T-helper 17 cell (primary cell): ENCODE measurements at regions not wholly inside any gene's neighbourhood (a gene's known extent, or its start where the extent isn't known, plus 50 kb on each side); places are given as distances from the start of the nearest gene placed in this dataset.

Source experiments
- ATAC-seq: fragments of 150-1000 bp; cut with Tn5 transposase; 2 replicates; pipeline ENCODE4 v1.10.0; 2021; ENCODE audit warnings: mild to moderate bottlenecking, moderate library complexity
- DNase-seq, 3 donors: peaks; one replicate each; pipeline versions ENCODE4 v3.0.0 to v3.0.0-alpha.2; 2020 to 2021
- H3K9me3 ChIP-seq: one replicate; pipeline ENCODE4 v1.7.0; 2013; ENCODE audit warnings: low read length, mild to moderate bottlenecking; ENCODE audit not compliant: control insufficient read depth, poor library complexity, severe bottlenecking
- H3K27ac Mint-ChIP-seq: one replicate; pipeline ENCODE4 v1.8.0; 2022; ENCODE audit warnings: mild to moderate bottlenecking, moderate library complexity, mixed read lengths
- H3K27me3 Mint-ChIP-seq: one replicate; pipeline ENCODE4 v1.8.0; 2022; ENCODE audit warnings: mixed read lengths
- H3K36me3 Mint-ChIP-seq: one replicate; pipeline ENCODE4 v1.8.0; 2022; ENCODE audit warnings: low read depth, mixed read lengths
- H3K4me1 Mint-ChIP-seq: one replicate; pipeline ENCODE4 v1.8.0; 2022; ENCODE audit warnings: mild to moderate bottlenecking, mixed read lengths
- H3K4me3 Mint-ChIP-seq: one replicate; pipeline ENCODE4 v1.8.0; 2022; ENCODE audit warnings: mild to moderate bottlenecking, moderate library complexity, mixed read lengths

- Mint-ChIP-seq H3K36me3 (peaks cover 3% of the 10 kb centered on the region), H3K4me3 (no peak overlapping the region), H3K27ac (no peak overlapping the region), H3K27me3 (peaks cover 49% of the 10 kb centered on the region), H3K4me1 (no peaks in the 10 kb centered on the region)
- no peaks in the 10 kb centered on the region for H3K9me3 ChIP-seq
- DNase-seq (no peak), ATAC-seq (no peak)
Observed at GRCh38 chr7:131909151-131909768, 352.8 kb upstream of the PODXL start.

- H3K36me3 Mint-ChIP-seq = peaks cover 3% of the 10 kb centered on the region
- H3K27me3 Mint-ChIP-seq = peaks cover 49% of the 10 kb centered on the region
- H3K27ac Mint-ChIP-seq = no peak overlapping the region
- no peaks in the 10 kb centered on the region for H3K4me1 Mint-ChIP-seq
- no peak for ATAC-seq
- H3K9me3 ChIP-seq = no peaks in the 10 kb centered on the region
- no peak overlapping the region for H3K4me3 Mint-ChIP-seq
- no peak for DNase-seq
Observed at GRCh38 chr7:131908714-131909113, 352.3 kb upstream of the PODXL start.

- ATAC-seq = no peak
Observed at GRCh38 chr7:131905471-131905973, 349.1 kb upstream of the PODXL start.

GRCh38 chr7:131904760-131905327 is 348.4 kb upstream of the PODXL start:
- Mint-ChIP-seq H3K4me3 (no peak overlapping the region), H3K4me1 (no peaks in the 10 kb centered on the region), H3K27ac (no peak overlapping the region), H3K27me3 (peaks cover 26% of the 10 kb centered on the region), H3K36me3 (no peaks in the 10 kb centered on the region)
- no peak for ATAC-seq
- H3K9me3 ChIP-seq = no peaks in the 10 kb centered on the region
- DNase-seq = no peak

More at GRCh38 chr7:131905471-131905973, 349.1 kb upstream of the PODXL start:
- Mint-ChIP-seq H3K27me3 (peaks cover 33% of the 10 kb centered on the region), H3K4me1 (no peaks in the 10 kb centered on the region), H3K27ac (no peak overlapping the region), H3K36me3 (no peaks in the 10 kb centered on the region), H3K4me3 (no peak overlapping the region)
- DNase-seq = no peak
- no peaks in the 10 kb centered on the region for H3K9me3 ChIP-seq

GRCh38 chr7:131903315-131903714 is 346.9 kb upstream of the PODXL start:
- Mint-ChIP-seq H3K36me3 (no peaks in the 10 kb centered on the region), H3K27me3 (peaks cover 26% of the 10 kb centered on the region), H3K27ac (no peak overlapping the region), H3K4me3 (no peak overlapping the region), H3K4me1 (no peaks in the 10 kb centered on the region)
- no peaks in the 10 kb centered on the region for H3K9me3 ChIP-seq
- ATAC-seq (no peak), DNase-seq (no peak)

GRCh38 chr7:131900785-131901287 is 344.4 kb upstream of the PODXL start:
- peaks cover 18% of the 10 kb centered on the region for H3K27me3 Mint-ChIP-seq
- no peak for ATAC-seq
- no peak overlapping the region for H3K27ac Mint-ChIP-seq
- no peaks in the 10 kb centered on the region for H3K4me1 Mint-ChIP-seq
- no peak for DNase-seq
- no peak overlapping the region for H3K4me3 Mint-ChIP-seq
- H3K36me3 Mint-ChIP-seq = no peaks in the 10 kb centered on the region
- H3K9me3 ChIP-seq = no peaks in the 10 kb centered on the region

GRCh38 chr7:131899271-131900030 is 343.0 kb upstream of the PODXL start:
- Mint-ChIP-seq H3K36me3 (no peaks in the 10 kb centered on the region), H3K4me1 (no peaks in the 10 kb centered on the region), H3K27me3 (peaks cover 26% of the 10 kb centered on the region), H3K27ac (no peak overlapping the region), H3K4me3 (no peak overlapping the region)
- no peaks in the 10 kb centered on the region for H3K9me3 ChIP-seq
- DNase-seq = no peak
- no peak for ATAC-seq

GRCh38 chr7:131898418-131898817 is 342.0 kb upstream of the PODXL start:
- no peaks in the 10 kb centered on the region for H3K4me1 Mint-ChIP-seq
- H3K36me3 Mint-ChIP-seq = no peaks in the 10 kb centered on the region
- H3K4me3 Mint-ChIP-seq = no peak overlapping the region
- H3K27me3 Mint-ChIP-seq = peaks cover 29% of the 10 kb centered on the region
- no peaks in the 10 kb centered on the region for H3K9me3 ChIP-seq
- no peak overlapping the region for H3K27ac Mint-ChIP-seq
- DNase-seq (no peak), ATAC-seq (no peak)

GRCh38 chr7:131897790-131898165 is 341.4 kb upstream of the PODXL start:
- DNase-seq = no peak
- Mint-ChIP-seq H3K27me3 (peaks cover 35% of the 10 kb centered on the region), H3K27ac (no peak overlapping the region), H3K4me1 (no peaks in the 10 kb centered on the region), H3K4me3 (no peak overlapping the region), H3K36me3 (no peaks in the 10 kb centered on the region)
- H3K9me3 ChIP-seq = no peaks in the 10 kb centered on the region
- no peak for ATAC-seq

- DNase-seq = no peak
- Mint-ChIP-seq H3K4me3 (no peak overlapping the region), H3K27ac (no peak overlapping the region), H3K4me1 (no peaks in the 10 kb centered on the region), H3K36me3 (no peaks in the 10 kb centered on the region), H3K27me3 (peaks cover 36% of the 10 kb centered on the region)
- no peak for ATAC-seq
- H3K9me3 ChIP-seq = no peaks in the 10 kb centered on the region
Observed at GRCh38 chr7:131897016-131897789, 340.8 kb upstream of the PODXL start.

GRCh38 chr7:131896165-131896863 is 339.9 kb upstream of the PODXL start:
- Mint-ChIP-seq H3K27ac (no peak overlapping the region), H3K27me3 (peaks cover 39% of the 10 kb centered on the region), H3K36me3 (no peaks in the 10 kb centered on the region), H3K4me3 (no peak overlapping the region), H3K4me1 (no peaks in the 10 kb centered on the region)
- DNase-seq = no peak
- ATAC-seq = no peak
- H3K9me3 ChIP-seq = no peaks in the 10 kb centered on the region

- H3K36me3 Mint-ChIP-seq = no peaks in the 10 kb centered on the region
- H3K4me1 Mint-ChIP-seq = no peaks in the 10 kb centered on the region
- DNase-seq (no peak), ATAC-seq (no peak)
- no peak overlapping the region for H3K4me3 Mint-ChIP-seq
- H3K9me3 ChIP-seq = no peaks in the 10 kb centered on the region
- no peak overlapping the region for H3K27ac Mint-ChIP-seq
- H3K27me3 Mint-ChIP-seq = peaks cover 39% of the 10 kb centered on the region
Observed at GRCh38 chr7:131895541-131896164, 339.2 kb upstream of the PODXL start.
